HG03378 (cell line): ENCODE measurements at regions not wholly inside any gene's neighbourhood (a gene's known extent, or its start where the extent isn't known, plus 50 kb on each side); places are given as distances from the start of the nearest gene placed in this dataset.

ENCODE experiments used
- ATAC-seq: cut with Tn5 transposase; IDR thresholded peaks from one replicate; pipeline ENCODE4 v1.9.1; 2021; ENCODE audit warnings: mild to moderate bottlenecking, moderate library complexity; ENCODE audit not compliant: unreplicated experiment

DNA sequence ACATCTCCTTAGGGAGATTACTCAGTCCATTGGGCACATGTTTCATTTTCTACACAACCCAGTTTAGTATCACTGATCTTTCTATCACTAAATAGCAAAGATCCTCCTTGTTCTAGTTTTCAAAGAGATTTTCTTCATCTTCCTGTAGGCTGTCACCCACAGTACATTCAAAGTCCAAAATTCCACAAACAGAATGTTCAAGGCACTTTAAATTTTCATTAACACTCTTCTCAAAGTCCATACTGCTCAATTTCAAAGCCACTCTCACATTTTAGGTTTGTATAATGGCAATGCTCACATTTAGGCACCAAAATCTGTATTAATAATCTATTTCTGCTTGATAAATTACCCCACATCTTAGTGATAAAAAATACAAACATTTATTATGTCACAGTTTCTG is 152.8 kb downstream of the FSIP2 start:
- no peak for ATAC-seq

DNA sequence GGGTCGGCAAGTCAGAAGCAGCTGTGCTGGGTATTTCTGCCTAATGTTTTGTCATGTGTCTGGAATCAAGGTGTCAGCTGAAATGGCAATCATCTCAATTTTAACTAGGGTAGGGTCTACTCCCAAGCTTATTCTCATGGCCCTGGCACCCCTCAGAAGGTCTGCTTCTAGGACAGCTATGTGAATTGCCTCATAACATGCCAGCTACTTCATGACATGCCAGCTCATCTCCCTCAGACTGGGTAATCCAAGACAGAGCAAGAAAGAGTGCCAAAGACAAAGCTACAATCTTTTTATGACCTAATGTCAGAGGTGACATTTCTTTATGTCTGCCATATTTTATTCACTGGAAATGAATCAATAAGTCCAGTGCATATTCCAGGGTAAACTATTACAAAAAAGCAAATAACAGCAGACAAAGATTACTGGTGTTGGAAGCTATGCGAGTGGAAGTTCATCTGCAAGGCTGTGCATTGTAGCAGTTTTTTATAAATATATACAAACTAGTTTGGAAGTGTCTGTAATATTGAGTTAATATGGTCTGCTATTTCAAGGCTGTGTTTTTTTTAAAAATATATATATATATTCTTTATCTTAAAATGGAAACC is 153.3 kb downstream of the FSIP2 start:
- ATAC-seq, result no peak

DNA sequence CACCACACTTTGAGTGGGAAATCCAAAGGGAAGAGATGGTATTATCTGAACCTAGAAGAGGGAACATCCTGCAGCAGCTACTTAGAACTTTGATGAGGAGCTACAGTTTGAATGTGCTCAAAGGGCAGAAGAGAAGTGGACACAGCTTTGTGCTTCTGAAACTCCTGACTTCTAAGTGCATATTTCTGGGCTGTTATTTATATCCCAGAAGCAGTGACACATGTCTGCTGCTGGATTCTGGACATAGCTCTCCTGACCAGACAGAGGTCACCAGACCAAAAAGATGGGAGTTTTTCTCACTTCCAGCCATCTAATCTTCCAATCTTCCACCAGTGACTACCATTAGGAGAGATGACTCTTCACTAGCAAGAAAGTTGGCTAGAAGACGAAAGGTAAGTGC is 153.9 kb downstream of the FSIP2 start:
- no peak for ATAC-seq

DNA sequence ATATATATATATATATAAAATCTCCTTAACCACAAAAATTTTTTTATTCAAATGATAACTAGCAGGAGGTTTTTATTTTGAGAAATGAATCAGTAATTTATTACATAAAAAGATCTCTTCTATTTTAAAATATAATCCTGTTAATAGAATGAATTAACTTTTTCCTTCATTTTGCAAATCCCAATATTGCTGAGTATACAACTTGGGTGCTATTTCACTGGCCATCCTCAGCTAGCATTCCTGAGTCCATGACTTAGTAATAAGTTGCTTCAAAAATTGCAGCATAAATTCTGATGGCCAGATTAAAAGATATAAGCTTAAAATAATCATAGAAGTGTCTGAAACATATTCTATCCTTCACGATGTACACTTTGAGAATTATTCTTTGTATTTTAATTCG is 155.6 kb downstream of the FSIP2 start:
- no peak for ATAC-seq

DNA sequence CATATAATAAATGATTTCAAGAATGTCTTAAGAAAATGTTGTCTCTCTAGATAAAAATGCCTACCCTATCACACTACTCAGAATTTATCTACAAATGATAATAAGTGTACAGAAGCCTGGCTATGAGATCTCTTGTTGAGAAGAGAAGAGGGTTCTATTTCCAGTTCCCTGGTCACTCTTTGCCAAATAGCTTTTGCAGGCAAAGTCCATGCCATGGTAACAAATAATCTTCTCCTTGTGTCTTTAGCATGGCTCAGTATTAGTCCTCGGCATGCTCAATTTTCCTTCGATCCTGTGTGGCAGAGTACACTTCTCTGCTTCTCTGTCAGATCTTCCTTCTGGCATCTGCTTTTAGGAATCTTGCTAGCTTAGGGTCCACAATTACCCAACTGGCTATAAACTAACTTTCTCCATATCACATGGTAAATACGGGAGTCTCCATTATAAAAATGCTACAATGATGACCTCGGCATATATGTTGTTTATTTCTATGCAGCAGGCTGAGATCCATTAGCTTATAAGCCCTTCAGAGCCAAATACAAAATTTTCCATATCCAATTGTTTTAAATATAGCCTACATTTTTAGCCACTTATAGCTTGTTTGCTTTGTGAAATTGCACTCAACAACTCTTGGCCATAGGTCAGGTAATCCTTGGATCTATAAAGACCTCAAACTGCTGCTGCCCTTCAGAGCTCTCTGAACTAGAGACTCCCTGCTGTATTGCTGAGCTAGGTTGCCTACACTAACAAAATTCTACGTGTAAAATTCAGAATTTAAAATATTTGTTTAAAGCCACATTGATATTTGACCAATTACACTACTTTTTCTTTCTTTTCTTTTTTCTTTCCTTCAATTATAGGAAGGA is 157.5 kb downstream of the FSIP2 start:
- no peak for ATAC-seq

DNA sequence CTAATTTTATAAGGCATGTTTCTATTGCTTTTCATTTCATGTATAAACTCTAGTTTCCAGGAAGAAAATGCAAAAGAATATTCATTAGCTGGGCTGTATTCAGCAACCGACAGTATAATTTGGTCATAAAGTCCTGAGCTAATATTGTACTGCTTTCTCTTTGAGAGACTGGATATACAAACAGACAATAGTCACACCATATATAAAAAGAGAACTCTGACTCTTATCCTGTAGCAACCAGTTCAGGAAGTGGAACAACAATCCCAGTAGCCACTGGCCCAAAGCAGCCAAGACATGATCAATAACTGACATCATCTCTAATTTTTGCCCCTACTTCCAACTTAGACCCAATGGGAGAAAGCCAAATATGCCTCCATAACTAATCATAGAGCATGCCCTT is 160.8 kb downstream of the FSIP2 start:
- no peak for ATAC-seq

DNA sequence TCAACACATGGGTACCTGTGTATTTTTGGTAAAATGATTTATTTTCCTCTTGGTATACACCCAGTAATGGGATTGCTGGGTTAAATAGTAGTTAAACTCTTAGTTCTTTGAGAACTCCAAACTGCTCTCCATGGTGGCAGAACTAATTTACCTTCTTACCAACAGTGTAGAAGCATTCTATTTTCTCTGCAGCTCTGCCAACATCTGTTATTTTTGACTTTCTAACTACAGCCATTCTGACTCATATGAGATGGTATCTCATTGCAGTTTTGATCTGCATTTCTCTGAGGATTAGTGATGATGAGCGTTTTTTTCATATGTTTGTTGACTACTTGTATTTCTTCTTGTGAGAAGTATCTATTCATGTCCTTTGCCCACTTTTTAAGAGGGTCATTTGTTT is 180.6 kb downstream of the FSIP2 start:
- ATAC-seq, result no peak

DNA sequence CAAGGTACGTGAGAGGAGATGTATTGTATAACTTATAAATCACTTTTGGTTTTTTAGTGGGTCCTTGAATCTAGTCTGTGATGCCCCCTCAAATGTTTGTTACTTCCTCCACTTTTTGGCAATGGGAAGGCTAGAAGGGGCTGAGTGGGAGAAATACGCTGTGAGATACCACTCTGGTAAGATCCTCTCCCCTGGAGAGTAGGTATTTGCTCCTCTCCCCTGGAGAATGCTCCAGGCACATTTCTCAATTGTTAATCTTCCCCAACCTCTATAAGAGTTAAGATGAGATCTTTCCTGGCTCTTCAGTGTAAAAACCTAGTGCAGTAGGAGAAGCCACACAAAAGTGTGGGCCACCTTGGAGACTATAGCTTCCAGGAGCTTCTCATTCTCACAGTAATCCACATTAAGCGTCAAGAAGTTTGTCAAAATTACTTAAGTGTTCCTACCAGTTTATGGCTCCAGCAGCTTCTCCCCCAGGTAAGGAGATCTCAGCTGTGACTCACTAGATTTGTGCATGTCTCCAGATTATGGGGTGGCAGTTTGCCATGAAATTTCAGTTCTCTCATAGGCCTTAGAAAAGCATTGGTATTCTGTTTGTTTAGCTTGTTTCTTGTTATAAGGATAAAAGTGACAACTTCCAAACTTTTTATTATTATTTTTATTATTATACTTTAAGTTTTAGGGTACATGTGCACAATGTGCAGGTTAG is 182.6 kb downstream of the FSIP2 start:
- no peak for ATAC-seq

DNA sequence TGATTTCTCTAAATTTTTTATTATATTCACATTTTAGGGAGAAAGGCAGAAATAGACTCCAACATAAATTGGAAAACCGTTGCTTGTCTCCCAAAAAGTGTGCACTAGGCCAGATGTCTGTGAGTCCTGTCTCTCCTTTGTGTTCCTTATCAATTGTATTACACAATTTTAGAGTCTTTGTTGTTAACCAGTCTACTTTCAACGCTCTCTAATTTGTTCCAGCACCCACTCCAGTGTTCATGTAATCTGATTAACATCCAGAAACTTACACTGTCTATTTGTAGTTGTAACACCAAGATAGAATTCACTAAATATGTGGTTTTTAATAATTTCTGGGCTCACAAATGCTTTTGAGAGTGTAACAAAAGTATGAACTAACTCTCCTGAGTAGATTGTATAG is 195.6 kb downstream of the FSIP2 start:
- ATAC-seq, result no peak

DNA sequence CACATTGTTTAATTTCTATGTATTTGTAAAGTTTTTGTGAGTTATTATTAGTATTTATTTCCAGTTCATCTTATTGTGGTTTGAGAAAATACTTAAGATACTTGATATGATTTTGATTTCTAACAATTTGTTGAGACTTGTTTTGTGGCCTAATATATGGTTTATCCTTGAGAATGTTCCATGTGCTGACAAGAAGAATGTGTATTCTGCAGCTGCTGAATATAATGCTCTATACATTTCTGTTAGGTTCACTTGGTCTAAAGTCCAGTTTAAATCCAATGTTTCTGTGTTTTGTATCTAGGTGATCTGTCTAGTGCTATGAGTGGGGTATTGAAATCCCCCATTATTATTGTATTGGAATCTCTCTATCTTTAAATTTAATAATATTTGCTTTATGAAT is 201.3 kb downstream of the FSIP2 start:
- no peak for ATAC-seq

DNA sequence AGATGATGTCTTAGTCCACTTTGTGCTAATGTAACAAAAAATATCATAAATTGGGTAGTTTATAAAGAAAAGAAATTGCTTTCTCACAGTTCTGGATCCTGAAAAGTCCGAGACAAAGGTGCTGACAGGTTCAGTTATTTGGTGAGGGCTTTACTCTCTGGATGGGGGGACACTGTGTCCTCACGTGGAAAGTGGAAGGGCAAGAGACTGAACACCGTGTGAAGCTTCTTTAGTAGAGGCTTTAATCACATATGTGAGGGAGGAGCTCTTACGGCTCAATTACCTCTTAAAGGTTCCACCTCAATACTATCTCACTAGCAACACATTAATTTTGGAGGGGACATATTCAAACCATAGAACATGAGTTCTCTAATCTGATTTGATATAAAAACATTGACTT is 204.3 kb downstream of the FSIP2 start:
- no peak for ATAC-seq

DNA sequence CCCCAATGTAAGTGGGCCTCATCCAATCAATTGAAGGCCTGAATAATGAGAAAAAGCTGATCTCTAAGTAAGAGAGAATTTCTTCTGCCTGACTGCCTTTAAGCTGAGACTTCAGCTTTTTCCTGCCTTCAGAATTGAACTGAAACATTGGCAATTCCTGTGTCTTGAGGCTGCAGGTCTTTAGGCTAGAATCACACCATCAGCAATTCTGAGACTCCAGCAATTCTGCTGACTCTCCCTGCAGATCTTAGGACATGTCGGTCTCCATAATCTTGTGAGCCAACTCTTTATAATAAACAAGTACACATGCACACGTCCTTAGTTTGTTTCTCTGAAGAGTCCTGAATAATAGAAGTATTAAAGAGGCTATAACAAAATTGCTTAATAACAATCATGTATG is 209.1 kb downstream of the FSIP2 start:
- ATAC-seq, result no peak

DNA sequence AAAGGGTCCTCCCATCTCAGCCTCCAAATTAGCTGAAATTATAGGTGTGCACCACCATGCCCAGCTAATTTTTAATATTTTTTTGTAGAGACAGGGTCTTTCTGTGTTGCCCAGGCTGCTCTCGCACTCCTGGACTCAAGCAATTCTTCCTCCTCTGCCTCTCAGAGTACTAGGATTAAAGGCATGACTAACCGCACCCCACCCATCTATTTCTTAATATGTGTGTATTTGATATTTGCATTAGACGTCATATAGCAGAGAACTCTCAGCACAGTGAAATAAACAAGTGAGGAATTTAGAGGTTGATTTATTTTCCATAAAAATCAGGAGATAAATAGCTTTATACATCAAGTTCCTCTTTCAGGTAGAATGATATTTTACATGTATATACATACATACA is 213.5 kb downstream of the FSIP2 start:
- no peak for ATAC-seq

DNA sequence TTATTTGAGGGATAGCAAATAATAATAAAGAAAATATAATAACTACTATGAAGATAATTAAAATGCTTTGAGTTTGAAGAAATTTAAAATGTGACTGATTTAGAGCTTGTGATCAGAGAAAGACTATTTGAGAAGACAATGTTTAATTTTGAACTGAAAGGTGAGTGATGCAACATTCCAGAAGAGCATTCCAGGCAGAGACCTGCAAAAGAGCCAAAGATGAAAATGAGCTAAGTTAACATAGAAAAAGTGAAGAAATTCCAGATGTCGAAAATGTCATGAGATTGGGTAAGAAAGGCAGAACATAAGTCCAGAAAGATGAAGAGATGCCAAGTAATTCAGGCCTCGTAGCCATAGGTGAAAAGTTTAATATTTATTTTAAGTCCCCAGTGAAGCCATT is 215.8 kb downstream of the FSIP2 start:
- no peak for ATAC-seq

DNA sequence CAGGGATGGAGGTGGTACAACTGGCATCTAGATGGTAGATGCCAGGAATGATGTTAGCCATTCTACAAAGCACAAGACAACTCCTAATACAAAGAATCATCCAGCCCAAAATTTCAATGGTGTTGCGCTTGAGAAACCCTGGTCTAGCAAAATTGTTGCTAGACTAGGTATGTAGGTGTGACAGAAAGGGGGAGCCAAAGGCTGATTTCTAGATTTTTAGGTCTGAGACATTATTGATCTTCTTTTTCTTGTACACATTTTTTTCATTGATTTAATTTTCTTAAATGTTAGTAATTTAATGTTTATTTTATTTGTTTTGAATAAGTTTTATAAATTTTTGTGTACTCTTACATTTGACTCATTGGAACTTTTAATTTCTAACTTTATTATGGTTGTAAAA is 216.4 kb downstream of the FSIP2 start:
- no peak for ATAC-seq

DNA sequence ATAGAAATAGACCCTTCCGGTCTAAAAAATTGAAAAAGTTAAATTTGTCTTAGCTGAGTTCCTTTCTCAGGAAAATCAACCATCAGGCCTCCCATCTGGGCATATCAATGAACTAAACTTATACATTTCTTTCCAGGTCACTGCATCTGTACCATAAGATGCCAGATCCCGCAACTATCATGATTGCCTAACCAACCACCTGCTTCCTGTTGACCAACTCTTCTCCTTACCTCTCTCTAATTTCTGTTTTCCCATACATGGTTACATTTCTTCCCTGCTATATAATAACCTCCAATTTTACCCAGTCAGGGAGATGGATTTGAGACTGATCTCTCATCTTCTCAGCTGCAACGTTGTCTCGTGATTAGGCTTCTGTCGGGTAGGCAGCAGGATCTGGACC is 228.7 kb downstream of the FSIP2 start:
- no peak for ATAC-seq

DNA sequence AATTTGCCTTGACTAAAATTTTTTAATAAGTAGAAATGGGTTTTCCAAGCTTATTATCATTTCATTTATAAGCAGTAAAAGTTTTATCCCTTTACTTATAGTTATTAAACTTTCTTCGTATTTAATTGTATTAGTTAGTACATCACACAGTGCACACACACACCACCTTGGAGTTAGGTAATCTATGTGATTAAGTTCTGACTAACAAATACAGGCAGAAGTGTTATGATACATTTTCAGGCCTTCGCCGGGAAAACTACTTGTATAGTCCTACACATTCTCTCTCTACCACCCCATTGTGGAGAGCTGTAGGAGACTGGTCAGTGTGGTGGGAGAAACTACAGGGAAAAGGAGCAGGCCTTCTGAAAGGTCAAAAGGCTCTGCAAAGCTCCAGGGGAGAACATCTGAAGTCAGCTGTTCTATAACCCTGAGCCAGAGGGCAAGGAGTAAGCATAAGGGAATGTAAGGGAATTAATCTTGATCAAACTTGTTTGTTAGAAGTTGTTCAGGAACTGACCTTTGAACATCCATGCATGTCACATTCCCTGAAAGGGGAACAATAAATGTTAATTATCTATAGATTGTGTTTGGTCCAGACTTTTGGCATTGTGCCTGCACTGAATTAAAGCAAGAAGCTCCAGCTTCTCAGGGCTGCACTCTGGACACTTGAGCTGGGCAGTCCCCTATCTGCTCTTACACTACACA is 231.7 kb downstream of the FSIP2 start:
- ATAC-seq, result no peak

DNA sequence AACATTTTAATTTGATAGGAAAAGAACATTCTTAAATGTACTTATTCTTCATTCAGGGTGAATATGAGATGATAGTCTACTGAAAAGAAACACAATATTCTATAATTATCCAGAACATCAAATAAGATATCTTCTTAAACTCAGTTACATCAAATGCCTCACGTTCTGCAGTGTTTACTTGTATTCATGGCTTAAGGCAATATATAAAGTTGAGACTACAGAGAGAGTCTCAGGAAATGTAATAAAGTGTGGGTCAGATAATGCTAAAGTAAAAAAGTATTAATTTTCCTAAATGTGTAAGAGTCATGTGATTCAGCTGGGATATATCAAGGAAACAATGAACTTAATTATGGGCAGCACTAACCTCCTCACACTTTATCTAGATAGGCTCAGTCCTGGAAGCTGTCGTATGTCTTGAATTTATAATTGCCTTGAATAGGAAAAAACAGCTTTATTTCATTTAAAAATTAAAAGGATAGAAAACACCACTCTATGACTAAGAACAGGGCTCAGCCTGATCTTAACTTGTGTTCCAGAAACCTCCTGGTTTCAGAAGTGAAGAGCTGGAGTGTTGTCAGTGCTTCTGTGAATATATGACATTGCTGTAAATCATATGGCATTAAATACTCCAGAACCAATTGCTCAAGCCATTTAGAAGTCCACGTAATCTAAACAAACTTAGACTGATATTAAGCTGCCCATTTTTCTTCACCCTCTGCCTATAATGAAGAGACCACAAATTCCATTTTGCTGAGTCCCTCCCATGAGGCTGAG is 240.2 kb downstream of the FSIP2 start:
- ATAC-seq, result no peak

DNA sequence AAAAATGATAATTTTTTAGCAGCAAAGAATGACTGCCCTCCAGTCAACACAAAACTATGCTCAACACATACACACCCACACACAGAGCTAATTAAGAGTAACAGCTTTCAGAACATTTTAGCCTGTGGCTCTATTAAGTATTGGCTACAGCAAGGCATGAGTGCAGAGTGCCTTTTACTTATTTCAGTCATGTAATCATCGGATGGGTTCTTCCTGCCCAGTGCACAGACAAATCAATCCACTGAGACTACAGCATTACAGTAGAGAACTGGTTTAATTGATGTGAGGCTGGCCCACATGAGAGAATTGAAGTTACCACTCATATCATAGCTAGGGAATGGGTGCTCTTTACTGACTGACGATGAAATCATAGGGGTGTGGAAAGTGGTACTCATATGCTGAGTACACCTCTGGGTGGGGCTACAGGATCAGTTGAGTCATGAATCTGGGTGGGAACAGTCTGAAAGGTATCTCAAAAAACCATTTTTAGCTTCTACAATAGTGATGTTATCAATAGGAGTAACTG is 241.0 kb downstream of the FSIP2 start:
- ATAC-seq, result no peak

DNA sequence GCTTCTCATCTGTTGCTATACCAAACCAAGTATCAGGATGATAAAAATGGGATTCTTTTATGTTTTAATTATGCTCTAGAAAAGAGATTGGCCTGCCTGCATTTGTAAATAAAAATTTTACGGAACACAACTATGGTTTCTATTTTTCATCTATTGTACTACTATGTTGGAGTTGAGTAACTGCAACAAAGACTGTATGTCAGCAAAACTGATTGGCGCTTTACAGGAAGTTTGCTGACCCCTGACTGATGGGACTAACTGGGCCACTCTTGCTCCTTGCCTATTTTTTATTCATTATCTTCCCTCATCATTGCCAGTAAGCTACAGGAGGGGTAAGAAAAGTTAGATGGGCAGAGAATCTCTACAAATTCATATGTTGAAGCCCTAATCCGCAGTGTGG is 242.3 kb downstream of the FSIP2 start:
- no peak for ATAC-seq
